SKM-1 treated with dmso at 0.1 percent for 144 hours (cell line): ENCODE measurements at regions not wholly inside any gene's neighbourhood (a gene's known extent, or its start where the extent isn't known, plus 50 kb on each side); places are given as distances from the start of the nearest gene placed in this dataset.

Experiments
- DNase-seq: peaks from one replicate; lab custom pipeline; 2025; ENCODE audit not compliant: unreplicated experiment; lab: John Stamatoyannopoulos, UW

DNA sequence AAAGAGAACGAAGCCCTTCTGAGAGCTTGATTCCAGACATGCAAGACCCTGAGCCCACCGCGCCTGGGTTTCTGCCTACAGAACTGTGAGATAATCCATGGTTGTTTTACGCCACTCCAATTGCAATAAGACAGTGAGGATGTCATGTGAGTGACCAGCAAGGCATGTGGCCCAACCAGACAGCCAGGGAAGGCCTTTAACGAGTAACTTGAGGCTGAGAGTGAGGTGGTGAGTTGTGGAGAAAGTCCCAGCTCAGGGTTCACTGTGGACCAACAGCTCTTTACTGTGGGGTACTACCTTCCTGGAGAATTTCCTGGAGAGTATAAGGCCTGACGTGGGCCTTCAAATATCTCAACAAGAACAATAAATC lies 153.9 kb downstream of the ETS2 start:
- DNase-seq, result no peak

DNA sequence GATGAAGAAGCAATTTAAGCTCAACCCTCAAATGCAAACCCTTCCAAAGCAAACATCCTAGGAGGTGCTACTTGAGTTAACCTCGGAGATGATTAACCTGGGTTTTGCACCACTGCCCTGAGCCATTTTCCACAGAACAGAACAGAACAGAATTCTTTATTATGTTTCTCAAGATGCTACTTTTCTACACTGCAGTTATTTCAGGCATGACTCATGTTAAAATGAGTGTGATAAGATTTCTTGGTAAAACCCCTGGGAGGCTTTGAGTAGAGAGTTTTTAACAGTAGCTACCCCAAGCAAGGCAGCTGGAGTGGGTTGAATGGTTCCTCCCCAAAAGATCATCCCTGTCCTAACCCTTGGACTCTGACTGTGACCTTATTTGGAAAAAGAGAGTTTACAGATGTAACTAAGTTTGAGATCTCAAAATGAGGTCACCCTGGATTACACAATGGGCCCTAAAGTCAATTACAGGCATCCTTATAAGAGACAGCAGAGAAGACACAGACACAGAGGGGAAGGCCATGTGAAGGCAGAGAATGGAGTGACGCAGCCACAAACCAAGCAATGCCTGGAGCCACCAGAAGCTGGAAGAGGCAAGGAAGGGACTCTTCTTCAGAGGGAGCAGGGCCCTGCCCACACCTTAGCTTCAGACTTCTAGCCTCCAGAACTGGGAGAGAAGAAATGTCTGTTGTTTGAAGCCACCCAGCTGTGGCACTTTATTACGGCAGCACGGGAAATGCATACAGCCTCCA lies 153.4 kb downstream of the ETS2 start:
- peak; percentile 50 for DNase-seq

DNA sequence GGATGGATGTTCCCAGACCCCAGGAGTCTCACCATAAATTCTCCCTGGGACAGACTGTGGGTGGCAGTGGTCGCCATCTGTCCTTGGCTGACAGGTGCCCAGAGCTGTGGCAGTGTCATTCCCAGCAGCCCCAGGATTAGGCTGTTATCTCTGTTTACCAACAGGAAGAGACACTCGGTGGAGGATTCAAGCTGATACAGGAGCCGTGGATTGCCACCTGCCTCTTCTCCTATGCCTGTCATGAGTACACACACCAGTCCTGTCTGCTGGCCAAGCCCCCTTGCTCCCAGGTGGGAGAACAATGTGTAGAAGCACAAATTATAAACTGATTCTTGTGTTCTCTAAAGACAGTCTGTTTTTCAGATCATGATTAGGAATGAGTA lies 152.6 kb downstream of the ETS2 start:
- DNase-seq, result no peak

GRCh38 chr21:38957575-38958322 lies 152.0 kb downstream of the ETS2 start:
- no peak for DNase-seq

DNA sequence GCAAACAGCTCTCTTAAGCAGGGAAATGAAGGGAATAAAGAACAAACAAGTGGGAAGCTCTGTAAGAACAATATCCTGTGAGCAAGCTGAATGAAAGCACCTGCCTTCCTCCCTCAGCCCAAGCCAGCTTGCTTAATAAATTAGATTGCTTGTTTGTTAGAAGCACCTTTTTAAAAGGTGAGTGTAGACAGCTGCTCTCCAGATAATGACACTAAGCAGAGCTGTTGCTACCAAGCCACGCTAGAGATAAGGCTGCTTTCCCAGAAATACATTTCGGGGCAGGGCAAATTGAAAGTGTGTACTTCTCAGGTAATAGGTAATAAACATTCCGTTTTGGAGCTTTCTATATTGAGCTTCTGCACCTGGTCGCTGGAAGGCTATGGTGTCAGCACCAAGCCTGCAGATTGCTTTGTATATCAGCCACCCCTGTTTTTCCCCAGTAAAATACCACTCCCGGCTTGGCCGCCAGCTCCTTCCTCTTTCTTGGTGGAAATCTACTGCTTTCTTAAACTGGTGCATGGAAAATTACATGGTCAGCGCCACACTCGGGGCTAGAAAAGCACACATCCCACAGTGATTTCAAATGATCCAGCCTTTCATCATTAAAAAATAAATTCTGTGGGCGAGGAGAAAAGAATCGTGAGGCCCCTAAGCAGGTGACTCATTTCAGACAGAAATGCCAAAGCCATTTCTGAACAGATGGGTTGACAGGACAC lies 151.3 kb downstream of the ETS2 start:
- DNase-seq, result peak; percentile 11

GRCh38 chr21:38956521-38956855 lies 150.8 kb downstream of the ETS2 start:
- no peak for DNase-seq

GRCh38 chr21:38956007-38956406 lies 150.3 kb downstream of the ETS2 start:
- DNase-seq, result no peak

DNA sequence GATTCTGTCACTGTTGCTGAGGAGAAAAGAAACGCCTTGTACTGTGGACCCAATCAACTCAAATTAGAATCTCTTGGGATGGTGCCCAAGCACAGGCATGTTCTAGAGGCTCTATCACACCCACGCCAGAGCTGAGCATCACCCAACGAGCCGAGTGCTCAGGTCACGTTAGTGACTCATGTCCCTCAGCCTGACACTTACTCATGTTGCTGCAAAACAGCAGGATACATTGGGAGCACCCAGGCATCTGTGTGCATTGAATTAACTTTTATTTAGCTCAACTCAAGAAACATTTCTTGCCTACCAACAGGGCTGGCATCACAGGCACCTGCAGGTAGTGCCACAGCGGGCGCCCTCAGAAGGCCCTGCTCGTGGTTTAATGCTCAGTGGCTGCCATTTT lies 149.8 kb downstream of the ETS2 start:
- no peak for DNase-seq

GRCh38 chr21:38954588-38955004 lies 148.9 kb downstream of the ETS2 start:
- DNase-seq, result no peak

DNA sequence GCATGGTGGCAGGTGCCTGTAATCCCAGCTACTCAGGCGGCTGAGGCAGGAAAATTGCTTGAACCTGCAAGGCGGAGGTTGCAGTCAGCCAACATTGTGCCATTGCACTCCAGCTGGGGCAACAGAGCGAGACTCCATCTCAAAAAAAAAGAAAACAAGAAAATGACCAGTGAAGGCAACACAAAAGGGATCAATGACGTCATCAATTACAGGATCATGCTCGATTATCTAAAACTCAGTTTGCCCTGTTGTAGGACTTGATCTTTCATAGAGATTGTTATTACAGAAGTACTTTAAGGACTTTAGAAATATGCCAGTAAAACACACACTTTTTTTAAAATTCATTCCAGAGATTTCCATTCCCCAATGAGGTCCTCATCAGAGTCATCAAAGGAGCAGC lies 147.8 kb downstream of the ETS2 start:
- no peak for DNase-seq

- no peak for DNase-seq
Measured at GRCh38 chr21:38952890-38953289, 147.2 kb downstream of the ETS2 start.

GRCh38 chr21:38951095-38951730 lies 145.5 kb downstream of the ETS2 start:
- no peak for DNase-seq

DNA sequence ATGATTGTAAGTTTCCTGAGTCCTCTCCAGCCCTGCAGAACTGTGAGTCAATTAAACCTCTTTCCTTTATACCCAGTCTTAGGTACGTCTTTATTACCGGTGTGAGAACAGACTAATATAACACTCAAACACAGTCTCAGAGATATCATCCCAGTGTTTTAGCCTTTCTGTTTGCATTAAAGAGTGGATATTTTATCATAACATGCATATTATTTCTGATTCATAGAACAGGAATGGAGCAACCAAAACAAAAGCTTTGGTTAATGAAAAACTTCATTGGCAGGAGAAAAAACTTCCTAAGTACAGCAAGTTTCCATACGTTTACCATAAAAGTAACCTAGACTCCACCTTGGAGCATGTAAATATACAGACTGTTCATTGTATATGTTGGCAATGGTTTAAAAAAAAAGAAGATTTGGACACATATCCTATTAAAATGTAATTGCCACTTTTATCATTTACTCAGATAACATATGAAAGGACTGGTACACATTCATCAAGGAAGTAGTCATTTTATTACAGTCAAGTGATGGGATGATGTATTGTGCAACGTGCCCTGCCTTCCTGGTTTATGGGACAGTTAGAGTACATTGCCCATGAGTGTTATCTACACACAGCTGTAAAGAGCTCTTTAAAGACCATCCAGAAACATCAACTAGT lies 144.8 kb downstream of the ETS2 start:
- DNase-seq, result no peak

GRCh38 chr21:38949070-38949380 lies 143.3 kb downstream of the ETS2 start:
- DNase-seq, result no peak

- no peak for DNase-seq
Measured at GRCh38 chr21:38948377-38949069, 142.8 kb downstream of the ETS2 start.

DNA sequence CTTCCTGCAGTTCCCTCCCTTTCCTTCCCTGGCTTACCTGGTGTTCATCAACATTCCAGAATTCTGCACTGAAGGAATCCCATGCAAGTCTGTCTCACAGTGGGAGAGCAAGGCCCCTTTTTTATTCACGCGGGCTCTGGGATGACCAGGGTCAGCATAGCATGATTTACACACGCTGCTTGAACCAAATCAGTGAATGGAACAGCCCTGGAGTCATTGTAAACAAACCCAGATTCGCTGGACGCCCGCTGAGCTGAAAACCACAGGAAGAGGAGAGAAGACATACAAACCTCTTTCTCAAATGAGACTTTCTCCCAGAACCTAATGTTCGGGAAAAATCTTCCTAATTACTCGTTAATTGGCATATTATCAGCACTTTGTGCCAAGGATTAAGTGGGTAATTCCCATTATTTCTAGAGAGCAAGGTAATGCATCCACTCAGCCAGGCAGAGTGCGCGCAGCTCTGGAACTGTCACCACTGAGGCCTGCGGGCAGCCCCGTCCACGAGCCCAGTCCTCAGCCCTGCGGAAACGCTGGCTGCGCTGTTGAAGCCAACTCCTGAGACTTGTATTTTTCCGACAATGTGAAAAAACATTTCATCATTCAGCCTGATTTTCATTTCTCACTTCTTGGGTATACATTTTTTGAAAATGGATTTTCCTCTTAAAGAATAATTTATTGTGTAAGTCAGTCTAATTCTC lies 140.0 kb downstream of the ETS2 start:
- DNase-seq, result no peak

GRCh38 chr21:38944903-38945302 lies 139.2 kb downstream of the ETS2 start:
- no peak for DNase-seq

- no peak for DNase-seq
Measured at GRCh38 chr21:38944402-38944801, 138.7 kb downstream of the ETS2 start.

DNA sequence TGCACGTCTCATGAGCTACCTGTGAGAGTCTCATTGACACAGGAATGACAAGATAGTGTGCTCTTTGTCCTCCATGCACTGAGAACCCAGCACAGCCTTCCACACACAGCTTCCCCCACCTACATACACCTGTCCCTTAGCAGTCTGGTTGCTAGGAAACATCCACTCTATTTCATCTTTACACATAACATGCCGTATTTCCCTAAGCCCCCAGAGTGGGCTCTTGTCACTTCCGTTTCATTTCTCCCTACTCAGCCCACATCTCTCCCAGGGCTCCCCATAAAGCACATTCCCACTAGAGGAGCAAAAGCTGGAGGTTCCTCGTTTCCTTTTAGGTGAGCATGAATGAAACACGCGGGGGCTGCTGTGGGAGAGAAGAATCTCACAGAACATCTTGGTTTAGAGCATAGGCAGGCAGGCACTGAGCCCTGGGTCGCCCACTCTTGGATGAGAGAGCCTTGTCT lies 137.1 kb downstream of the ETS2 start:
- no peak for DNase-seq

DNA sequence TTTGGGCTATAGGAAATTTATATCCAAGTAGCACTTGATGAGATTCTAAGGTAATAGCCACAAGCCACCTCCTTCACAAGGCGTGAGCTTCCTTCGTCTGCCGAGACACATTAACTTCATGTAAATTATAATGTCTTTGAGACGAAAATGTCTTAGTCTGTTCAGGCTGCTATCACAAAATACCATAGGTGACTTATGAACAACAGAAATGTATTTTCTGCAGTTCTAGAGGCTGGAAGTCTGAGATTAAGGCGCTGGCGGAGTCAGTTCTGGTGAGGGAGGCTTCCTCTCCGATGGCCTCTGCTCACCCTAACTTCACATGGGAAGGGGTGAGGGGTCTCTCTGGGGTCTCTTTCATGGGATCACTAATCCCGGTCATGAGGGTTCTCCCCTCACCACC lies 133.0 kb downstream of the ETS2 start:
- no peak for DNase-seq
